ENCODE measurements at regions not wholly inside any gene's neighbourhood (a gene's known extent, or its start where the extent isn't known, plus 50 kb on each side); places are given as distances from the start of the nearest gene placed in this dataset.
"Not testable (repeated sequence)": the region's sequence is repeated elsewhere in the genome, so short reads cannot be mapped to it uniquely, and the experiment has no call there.

- no peak for DNase-seq
Measured at GRCh38 chr14:97033556-97034081, 236.4 kb downstream of the VRK1 start.

- DNase-seq: no peak
Measured at GRCh38 chr14:97036086-97036852, 239.1 kb downstream of the VRK1 start.

- DNase-seq: no peak
Measured at GRCh38 chr14:97039717-97040363, 242.7 kb downstream of the VRK1 start.

- DNase-seq: no peak
Measured at GRCh38 chr14:97046967-97047366, 249.8 kb downstream of the VRK1 start.

- DNase-seq: no peak
Measured at GRCh38 chr14:97052001-97052400, 254.8 kb downstream of the VRK1 start.

GRCh38 chr14:97053941-97054340 is 256.8 kb downstream of the VRK1 start:
- DNase-seq: no peak

DNA sequence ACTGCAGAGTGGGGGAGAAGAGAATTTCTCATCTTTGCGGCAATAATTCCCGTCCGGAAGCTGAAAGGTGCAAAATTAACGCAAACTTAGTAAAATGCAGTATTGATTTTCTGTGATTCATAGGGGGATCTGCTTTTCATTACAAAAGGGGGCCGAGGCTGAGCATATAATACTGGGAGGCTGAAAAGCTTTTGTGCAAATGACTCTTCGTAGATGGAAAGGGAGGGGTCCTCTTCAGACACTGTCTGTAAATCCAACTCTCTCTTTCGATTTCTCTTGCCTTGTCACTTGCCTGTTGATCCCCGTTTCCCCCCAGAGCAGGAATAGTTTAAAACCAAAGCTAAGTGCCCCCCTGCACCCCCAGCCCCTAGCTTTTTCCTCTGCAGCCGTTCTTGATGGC is 258.2 kb downstream of the VRK1 start:
- DNase-seq: no peak

GRCh38 chr14:97056086-97056485 is 258.9 kb downstream of the VRK1 start:
- DNase-seq: no peak

- DNase-seq: no peak
Measured at GRCh38 chr14:97057238-97058073, 260.3 kb downstream of the VRK1 start.

DNA sequence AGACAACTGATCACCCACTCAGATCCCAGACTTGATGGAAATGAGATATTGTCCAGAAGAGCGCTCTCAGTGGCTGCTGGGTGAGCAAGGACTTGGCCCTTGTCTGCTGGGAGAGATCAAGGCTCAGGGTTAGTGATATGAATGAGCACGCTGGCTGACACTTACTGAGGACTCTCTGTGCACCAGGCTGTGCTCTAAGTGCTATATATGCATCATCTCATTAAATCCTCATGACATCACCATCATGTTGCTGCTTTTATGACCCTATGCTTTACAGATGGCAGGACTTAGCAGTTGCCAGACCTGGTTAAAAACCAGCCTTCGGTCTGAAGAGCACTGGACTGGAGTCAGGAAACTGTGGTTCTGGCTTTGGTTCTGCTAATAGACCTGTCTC is 260.9 kb downstream of the VRK1 start:
- DNase-seq: no peak

DNA sequence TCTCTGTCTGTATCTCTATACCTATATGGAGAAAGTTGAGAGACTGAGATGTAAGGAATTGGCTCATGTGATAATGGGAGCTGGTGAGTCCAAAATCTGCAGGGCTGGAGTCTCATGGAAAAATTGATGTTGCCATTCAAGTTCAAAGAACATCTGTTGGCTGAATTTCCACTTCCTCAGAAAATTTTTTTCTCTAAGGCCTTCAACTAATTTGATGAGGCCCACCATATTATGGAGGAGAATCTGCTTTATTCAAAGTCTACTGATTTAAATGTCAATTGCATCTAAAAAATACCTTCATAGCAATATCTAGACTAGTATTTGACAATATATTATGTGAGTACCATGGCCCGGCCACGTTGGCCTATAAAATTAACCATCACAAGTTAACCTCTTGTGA is 261.4 kb downstream of the VRK1 start:
- DNase-seq: no peak

- DNase-seq: no peak
Measured at GRCh38 chr14:97061198-97061597, 264.0 kb downstream of the VRK1 start.

GRCh38 chr14:97061714-97062113 is 264.5 kb downstream of the VRK1 start:
- no peak for DNase-seq

GRCh38 chr14:97065305-97066067 is 268.3 kb downstream of the VRK1 start:
- no peak for DNase-seq

GRCh38 chr14:97066068-97066899 is 269.1 kb downstream of the VRK1 start:
- no peak for DNase-seq

- not testable (repeated sequence) for DNase-seq
Measured at GRCh38 chr14:97068293-97068692, 271.1 kb downstream of the VRK1 start.

DNA sequence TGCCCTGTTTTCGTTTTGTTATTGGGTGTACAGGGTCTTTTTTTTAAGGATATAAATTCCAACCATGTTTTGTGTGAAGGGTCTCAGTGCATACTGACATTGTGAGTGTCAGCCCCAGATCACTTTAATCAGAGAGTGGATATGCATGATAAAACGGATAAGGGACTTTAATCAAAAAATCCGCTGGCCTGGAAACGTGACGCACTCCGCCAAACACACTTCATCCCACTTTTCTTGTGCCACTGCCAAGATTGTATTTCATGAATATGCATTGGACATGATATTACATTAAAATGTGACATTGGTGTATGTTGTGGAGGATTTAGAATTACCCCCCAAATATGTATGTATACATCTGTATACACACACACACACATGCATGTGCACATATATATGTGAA is 273.1 kb downstream of the VRK1 start:
- DNase-seq: no peak

GRCh38 chr14:97071177-97071576 is 274.0 kb downstream of the VRK1 start:
- DNase-seq: no peak

GRCh38 chr14:97073622-97074021 is 276.4 kb downstream of the VRK1 start:
- no peak for DNase-seq

- no peak for DNase-seq
Measured at GRCh38 chr14:97074456-97074855, 277.3 kb downstream of the VRK1 start.

GRCh38 chr14:97074856-97075255 is 277.7 kb downstream of the VRK1 start:
- DNase-seq: no peak

GRCh38 chr14:97077253-97077653 is 280.1 kb downstream of the VRK1 start:
- peak; percentile 23 to 41 for DNase-seq
